HCT116 (cell line): ENCODE measurements at regions not wholly inside any gene's neighbourhood (a gene's known extent, or its start where the extent isn't known, plus 50 kb on each side); places are given as distances from the start of the nearest gene placed in this dataset.

Source experiments
- ATAC-seq: fragments of 200-7000 bp; cut with Tn5 transposase; 2 replicates; pipeline ENCODE4 v1.9.1; 2020; ENCODE audit warnings: mild to moderate bottlenecking, moderate library complexity
- BruUV-seq: library from RNA; stranded (reverse); fragments of 400-500 nt; replicated peaks from 2 replicates; lab custom pipeline; 2021; lab: Mats Ljungman, UMichigan
- CTCF ChIA-PET: fragments of 300-600 bp; sonication (Branson Sonifier 250); formaldehyde crosslinking; loops from one replicate; lab custom pipeline; 2021; ENCODE audit warnings: antibody characterized with exemption; lab: Charles Lee
- POLR2A ChIA-PET: fragments of 300-600, 350-600 bp; sonication (Branson Sonifier 250); formaldehyde crosslinking; loops from one replicate; lab custom pipeline; 2021; ENCODE audit warnings: antibody characterized with exemption; lab: Charles Lee
- RAD21 ChIA-PET, 2 experiments: fragments of 300-600 bp; sonication (Branson Sonifier 250); formaldehyde crosslinking; loops; one replicate each; lab custom pipeline; 2023; ENCODE audit warnings: low total read pairs in 2 of 2; ENCODE audit not compliant: uncharacterized antibody in 2 of 2, unreplicated experiment in 2 of 2, low non-redundant PET in 1 of 2; lab: Charles Lee
- DNase-seq: peaks from one replicate; pipeline ENCODE4 v3.0.0-alpha.2; 2010; ENCODE audit warnings: low read depth, low spot score
- H2AFZ ChIP-seq: fragments of 200-600 bp; shearing (Covaris generic), sonication (generic); 2 replicates; pipeline ENCODE4 v1.6.1; 2017; ENCODE audit warnings: low read depth, mixed run types, mixed read lengths, antibody characterized with exemption, low read length; ENCODE audit not compliant: poor library complexity, severe bottlenecking
- H3K27ac ChIP-seq: 2 replicates; pipeline ENCODE4 v1.5.1; 2012; ENCODE audit warnings: low read depth, low read length
- H3K27me3 ChIP-seq: fragments of 200-600 bp; sonication (generic); 2 replicates; pipeline ENCODE4 v1.6.1; 2016; ENCODE audit warnings: mixed run types, low read length, mixed read lengths; ENCODE audit not compliant: insufficient read depth
- H3K36me3 ChIP-seq, 2 experiments: fragments of 200-500 bp in 1 of 2; fragments of 200-600 bp in 1 of 2; sonication (Bioruptor generic) in 1 of 2; sonication (generic) in 1 of 2; 2 replicates each; pipeline versions ENCODE4 v1.5.1 to v1.6.1; 2014 to 2016; ENCODE audit warnings: low read length in 2 of 2, inconsistent platforms in 1 of 2, mixed read lengths in 1 of 2, mixed run types in 1 of 2; ENCODE audit not compliant: insufficient read depth in 2 of 2, control insufficient read depth in 1 of 2
- H3K4me1 ChIP-seq, 2 experiments: fragments of 200-600 bp in 1 of 2; sonication (generic) in 1 of 2; 2 replicates each; pipeline versions ENCODE4 v1.5.1 to v1.6.1; 2012 to 2017; ENCODE audit warnings: low read length in 2 of 2, inconsistent platforms in 1 of 2, mild to moderate bottlenecking in 1 of 2, mixed read lengths in 1 of 2, mixed run types in 1 of 2, moderate library complexity in 1 of 2; ENCODE audit not compliant: insufficient read depth in 2 of 2, control insufficient read depth in 1 of 2
- H3K4me2 ChIP-seq: fragments of 200-600 bp; sonication (generic); 2 replicates; pipeline ENCODE4 v1.6.1; 2017; ENCODE audit warnings: mixed run types, low read length, mixed read lengths
- H3K4me3 ChIP-seq, 2 experiments: fragments of 200-600 bp in 1 of 2; sonication (generic) in 1 of 2; replicated peaks in 1 of 2; 2 replicates each; pipeline ENCODE4 v1.5.1; 2011 to 2016; ENCODE audit warnings: low read length in 2 of 2, control low read depth in 1 of 2, low read depth in 1 of 2, mild to moderate bottlenecking in 1 of 2, mixed read lengths in 1 of 2, mixed run types in 1 of 2
- H3K79me2 ChIP-seq: fragments of 200-600 bp; sonication (generic); 2 replicates; pipeline ENCODE4 v1.6.1; 2017; ENCODE audit warnings: mild to moderate bottlenecking, mixed run types, low read length, moderate library complexity, mixed read lengths; ENCODE audit not compliant: insufficient read depth
- H3K9ac ChIP-seq: fragments of 200-600 bp; sonication (generic); 2 replicates; pipeline ENCODE4 v1.6.1; 2016; ENCODE audit warnings: low read length, mixed read lengths
- H3K9me2 ChIP-seq: fragments of 200-600 bp; sonication (generic), shearing (Covaris generic); 2 replicates; pipeline ENCODE4 v1.6.1; 2017; ENCODE audit warnings: mixed run types, mild to moderate bottlenecking, moderate library complexity; ENCODE audit not compliant: insufficient read depth
- H3K9me3 ChIP-seq, 2 experiments: fragments of 200-500 bp in 1 of 2; fragments of 200-600 bp in 1 of 2; sonication (Bioruptor generic) in 1 of 2; sonication (generic) in 1 of 2; 2 replicates each; pipeline ENCODE4 v1.6.1; 2014 to 2017; ENCODE audit warnings: low read length in 2 of 2, mixed read lengths in 2 of 2, inconsistent platforms in 1 of 2, low read depth in 1 of 2, mild to moderate bottlenecking in 1 of 2, mixed run types in 1 of 2, moderate library complexity in 1 of 2; ENCODE audit not compliant: control insufficient read depth in 1 of 2, insufficient read depth in 1 of 2
- H4K20me1 ChIP-seq: fragments of 200-600 bp; sonication (generic), shearing (Covaris generic); 2 replicates; pipeline ENCODE4 v1.6.1; 2017; ENCODE audit warnings: mixed run types, mild to moderate bottlenecking, moderate library complexity; ENCODE audit not compliant: insufficient read depth
- CBX3 ChIP-seq: IDR thresholded peaks from 2 replicates; pipeline ENCODE4 v1.6.1; 2012; ENCODE audit warnings: low read depth
- CEBPB ChIP-seq: IDR thresholded peaks from 2 replicates; pipeline ENCODE4 v1.6.1; 2012; ENCODE audit warnings: low read depth
- ELF1 ChIP-seq: IDR thresholded peaks from 2 replicates; pipeline ENCODE4 v1.6.1; 2012; ENCODE audit warnings: low read depth, borderline replicate concordance
- EZH2 ChIP-seq: fragments of 200-600 bp; sonication (generic); IDR thresholded peaks from 2 replicates; pipeline ENCODE4 v1.6.1; 2017; ENCODE audit warnings: antibody characterized with exemption, mixed run types
- EZH2phosphoT487 ChIP-seq: fragments of 200-600 bp; IDR thresholded peaks from 2 replicates; pipeline ENCODE4 v1.6.1; 2018; ENCODE audit warnings: antibody characterized with exemption, borderline replicate concordance
- RAD21 ChIP-seq: IDR thresholded peaks from 2 replicates; pipeline ENCODE4 v1.6.1; 2012; ENCODE audit warnings: low read depth, mild to moderate bottlenecking
- SIN3A ChIP-seq: IDR thresholded peaks from 2 replicates; pipeline ENCODE4 v1.6.1; 2012; ENCODE audit warnings: low read depth
- SP1 ChIP-seq: IDR thresholded peaks from 2 replicates; pipeline ENCODE4 v1.6.1; 2012; ENCODE audit warnings: low read depth
- SRF ChIP-seq: IDR thresholded peaks from 2 replicates; pipeline ENCODE4 v1.6.1; 2012; ENCODE audit warnings: low read depth
- TCF7L2 ChIP-seq: IDR thresholded peaks from 2 replicates; pipeline ENCODE4 v1.7.0; 2011; ENCODE audit warnings: borderline replicate concordance, inconsistent platforms; ENCODE audit not compliant: insufficient read depth, insufficient read length; ENCODE audit errors: extremely low read depth
- YY1 ChIP-seq: IDR thresholded peaks from 2 replicates; pipeline ENCODE4 v1.6.1; 2011; ENCODE audit warnings: low read length, low read depth, moderate library complexity, mild to moderate bottlenecking; ENCODE audit not compliant: insufficient replicate concordance; ENCODE audit errors: extremely low read depth
- ZFX ChIP-seq: fragments of 450-650 bp; IDR thresholded peaks from 2 replicates; pipeline ENCODE4 v1.6.1; 2017
- ZNF274 ChIP-seq: fragments of 200-500 bp; sonication (Bioruptor generic); IDR thresholded peaks from 2 replicates; pipeline ENCODE4 v1.6.1; 2014; ENCODE audit warnings: mild to moderate bottlenecking, low read depth, low read length, inconsistent platforms
- intact Hi-C: fragments of 100-400 bp; cut with micrococcal nuclease; formaldehyde crosslinking; loops from 2 replicates; pipeline ENCODE4 v1.10.0; 2022
- TF ChIP-seq, protein P1 (sequence below): IDR thresholded peaks from 2 replicates; pipeline ENCODE4 v1.6.1; 2012
- TF ChIP-seq, protein P2 (sequence below): IDR thresholded peaks from 2 replicates; pipeline ENCODE4 v1.6.1; 2012; ENCODE audit warnings: low read depth
- TF ChIP-seq, protein P3 (sequence below): IDR thresholded peaks from 2 replicates; pipeline ENCODE4 v1.6.1; 2011; ENCODE audit warnings: mild to moderate bottlenecking, low read length, moderate library complexity; ENCODE audit not compliant: insufficient replicate concordance; ENCODE audit errors: extremely low read depth
- TF ChIP-seq, protein P4 (sequence below): IDR thresholded peaks from 2 replicates; pipeline ENCODE4 v1.6.1; 2012
- TF ChIP-seq, protein P5 (sequence below), 3 experiments: fragments of 200-600 bp in 1 of 3; sonication (generic) in 1 of 3; IDR thresholded peaks in 2 of 3; conservative IDR thresholded peaks in 1 of 3; 2 replicates each; pipeline ENCODE4 v1.5.1; 2012 to 2017; ENCODE audit warnings: low read depth in 2 of 3, low read length in 2 of 3, antibody characterized with exemption in 1 of 3, borderline replicate concordance in 1 of 3, control low read depth in 1 of 3, mild to moderate bottlenecking in 1 of 3, mixed read lengths in 1 of 3, mixed run types in 1 of 3, moderate library complexity in 1 of 3; ENCODE audit not compliant: insufficient read depth in 1 of 3

DNA sequence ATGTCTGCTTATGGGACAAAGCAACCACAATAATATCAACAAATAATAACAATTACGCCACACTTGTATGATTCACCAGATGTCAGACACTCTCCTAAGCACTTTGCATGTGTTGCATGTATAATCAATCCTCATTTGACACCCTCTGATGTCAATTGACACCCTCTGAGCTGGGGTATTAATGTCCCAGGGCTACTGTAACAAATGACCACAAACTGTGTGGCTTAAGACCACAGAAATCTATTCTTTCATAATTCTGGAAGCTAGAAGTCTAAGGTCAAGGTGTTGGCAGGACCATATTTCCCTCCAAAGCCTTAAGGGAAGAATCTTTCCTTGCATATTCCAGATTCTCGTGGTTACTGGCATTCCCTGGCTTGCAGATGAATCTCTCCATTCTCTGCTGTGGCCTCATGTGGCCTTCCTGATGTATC is 112.7 kb downstream of the NPIPB5 start:
- no peak for ATAC-seq
- H3K4me1 ChIP-seq: no peaks in the 10 kb centered on the region
- no TSS peak for BruUV-seq
- CTCF ChIA-PET: no interaction called here
- no peak overlapping the region for H3K27ac ChIP-seq
- no peaks in the 10 kb centered on the region for H3K9me2 ChIP-seq
- no peak overlapping the region for H3K4me2 ChIP-seq
- no peak overlapping the region for H3K9ac ChIP-seq
- no peaks in the 10 kb centered on the region for H3K9me3 ChIP-seq
- POLR2A ChIA-PET: no interaction called here
- H3K4me3 ChIP-seq: no peak overlapping the region
- H4K20me1 ChIP-seq: no peaks in the 10 kb centered on the region
- no peaks in the 10 kb centered on the region for H3K36me3 ChIP-seq
- no peaks in the 10 kb centered on the region for H3K79me2 ChIP-seq
- peaks cover 33% of the 10 kb centered on the region for H3K27me3 ChIP-seq
- no peak for DNase-seq
- no peak for TF ChIP-seq CEBPB
- TF ChIP-seq YY1: no peak
- TF ChIP-seq SRF: no peak
- TF ChIP-seq EZH2: no peak
- TF ChIP-seq EZH2phosphoT487: no peak
- TF ChIP-seq, protein P1, sequence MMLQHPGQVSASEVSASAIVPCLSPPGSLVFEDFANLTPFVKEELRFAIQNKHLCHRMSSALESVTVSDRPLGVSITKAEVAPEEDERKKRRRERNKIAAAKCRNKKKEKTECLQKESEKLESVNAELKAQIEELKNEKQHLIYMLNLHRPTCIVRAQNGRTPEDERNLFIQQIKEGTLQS: no peak
- TF ChIP-seq ELF1: no peak
- TF ChIP-seq SIN3A: no peak
- TF ChIP-seq ZFX: no peak
- no peak for TF ChIP-seq CBX3
- TF ChIP-seq, protein P2, sequence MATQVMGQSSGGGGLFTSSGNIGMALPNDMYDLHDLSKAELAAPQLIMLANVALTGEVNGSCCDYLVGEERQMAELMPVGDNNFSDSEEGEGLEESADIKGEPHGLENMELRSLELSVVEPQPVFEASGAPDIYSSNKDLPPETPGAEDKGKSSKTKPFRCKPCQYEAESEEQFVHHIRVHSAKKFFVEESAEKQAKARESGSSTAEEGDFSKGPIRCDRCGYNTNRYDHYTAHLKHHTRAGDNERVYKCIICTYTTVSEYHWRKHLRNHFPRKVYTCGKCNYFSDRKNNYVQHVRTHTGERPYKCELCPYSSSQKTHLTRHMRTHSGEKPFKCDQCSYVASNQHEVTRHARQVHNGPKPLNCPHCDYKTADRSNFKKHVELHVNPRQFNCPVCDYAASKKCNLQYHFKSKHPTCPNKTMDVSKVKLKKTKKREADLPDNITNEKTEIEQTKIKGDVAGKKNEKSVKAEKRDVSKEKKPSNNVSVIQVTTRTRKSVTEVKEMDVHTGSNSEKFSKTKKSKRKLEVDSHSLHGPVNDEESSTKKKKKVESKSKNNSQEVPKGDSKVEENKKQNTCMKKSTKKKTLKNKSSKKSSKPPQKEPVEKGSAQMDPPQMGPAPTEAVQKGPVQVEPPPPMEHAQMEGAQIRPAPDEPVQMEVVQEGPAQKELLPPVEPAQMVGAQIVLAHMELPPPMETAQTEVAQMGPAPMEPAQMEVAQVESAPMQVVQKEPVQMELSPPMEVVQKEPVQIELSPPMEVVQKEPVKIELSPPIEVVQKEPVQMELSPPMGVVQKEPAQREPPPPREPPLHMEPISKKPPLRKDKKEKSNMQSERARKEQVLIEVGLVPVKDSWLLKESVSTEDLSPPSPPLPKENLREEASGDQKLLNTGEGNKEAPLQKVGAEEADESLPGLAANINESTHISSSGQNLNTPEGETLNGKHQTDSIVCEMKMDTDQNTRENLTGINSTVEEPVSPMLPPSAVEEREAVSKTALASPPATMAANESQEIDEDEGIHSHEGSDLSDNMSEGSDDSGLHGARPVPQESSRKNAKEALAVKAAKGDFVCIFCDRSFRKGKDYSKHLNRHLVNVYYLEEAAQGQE: no peak
- TF ChIP-seq ZNF274: no peak
- no peak for TF ChIP-seq RAD21
- TF ChIP-seq, protein P3, sequence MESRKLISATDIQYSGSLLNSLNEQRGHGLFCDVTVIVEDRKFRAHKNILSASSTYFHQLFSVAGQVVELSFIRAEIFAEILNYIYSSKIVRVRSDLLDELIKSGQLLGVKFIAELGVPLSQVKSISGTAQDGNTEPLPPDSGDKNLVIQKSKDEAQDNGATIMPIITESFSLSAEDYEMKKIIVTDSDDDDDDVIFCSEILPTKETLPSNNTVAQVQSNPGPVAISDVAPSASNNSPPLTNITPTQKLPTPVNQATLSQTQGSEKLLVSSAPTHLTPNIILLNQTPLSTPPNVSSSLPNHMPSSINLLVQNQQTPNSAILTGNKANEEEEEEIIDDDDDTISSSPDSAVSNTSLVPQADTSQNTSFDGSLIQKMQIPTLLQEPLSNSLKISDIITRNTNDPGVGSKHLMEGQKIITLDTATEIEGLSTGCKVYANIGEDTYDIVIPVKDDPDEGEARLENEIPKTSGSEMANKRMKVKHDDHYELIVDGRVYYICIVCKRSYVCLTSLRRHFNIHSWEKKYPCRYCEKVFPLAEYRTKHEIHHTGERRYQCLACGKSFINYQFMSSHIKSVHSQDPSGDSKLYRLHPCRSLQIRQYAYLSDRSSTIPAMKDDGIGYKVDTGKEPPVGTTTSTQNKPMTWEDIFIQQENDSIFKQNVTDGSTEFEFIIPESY: no peak
- no peak for TF ChIP-seq TCF7L2
- TF ChIP-seq SP1: no peak
- TF ChIP-seq, protein P4, sequence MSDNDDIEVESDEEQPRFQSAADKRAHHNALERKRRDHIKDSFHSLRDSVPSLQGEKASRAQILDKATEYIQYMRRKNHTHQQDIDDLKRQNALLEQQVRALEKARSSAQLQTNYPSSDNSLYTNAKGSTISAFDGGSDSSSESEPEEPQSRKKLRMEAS: no peak
- TF ChIP-seq, protein P5, sequence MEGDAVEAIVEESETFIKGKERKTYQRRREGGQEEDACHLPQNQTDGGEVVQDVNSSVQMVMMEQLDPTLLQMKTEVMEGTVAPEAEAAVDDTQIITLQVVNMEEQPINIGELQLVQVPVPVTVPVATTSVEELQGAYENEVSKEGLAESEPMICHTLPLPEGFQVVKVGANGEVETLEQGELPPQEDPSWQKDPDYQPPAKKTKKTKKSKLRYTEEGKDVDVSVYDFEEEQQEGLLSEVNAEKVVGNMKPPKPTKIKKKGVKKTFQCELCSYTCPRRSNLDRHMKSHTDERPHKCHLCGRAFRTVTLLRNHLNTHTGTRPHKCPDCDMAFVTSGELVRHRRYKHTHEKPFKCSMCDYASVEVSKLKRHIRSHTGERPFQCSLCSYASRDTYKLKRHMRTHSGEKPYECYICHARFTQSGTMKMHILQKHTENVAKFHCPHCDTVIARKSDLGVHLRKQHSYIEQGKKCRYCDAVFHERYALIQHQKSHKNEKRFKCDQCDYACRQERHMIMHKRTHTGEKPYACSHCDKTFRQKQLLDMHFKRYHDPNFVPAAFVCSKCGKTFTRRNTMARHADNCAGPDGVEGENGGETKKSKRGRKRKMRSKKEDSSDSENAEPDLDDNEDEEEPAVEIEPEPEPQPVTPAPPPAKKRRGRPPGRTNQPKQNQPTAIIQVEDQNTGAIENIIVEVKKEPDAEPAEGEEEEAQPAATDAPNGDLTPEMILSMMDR (IDR thresholded peaks at IDR 0.05 in 2 of 3, conservative IDR thresholded peaks at IDR 0.05 in 1 of 3; ENCODE audit: borderline replicate concordance in 1 of 3, insufficient read depth in 1 of 3, low read depth in 2 of 3, low read length in 2 of 3): no peak
- TF ChIP-seq, all 23 proteins: peak for 0
- no peak overlapping the region for H2AFZ ChIP-seq
- RAD21 ChIA-PET: no interaction called here
- intact Hi-C loops: loop anchor here (10.0 kb wide), 1 partner anchor 219 kb away; no protein-coding TSS in a partner anchor
